MM.1S (cell line): ENCODE measurements at regions not wholly inside any gene's neighbourhood (a gene's known extent, or its start where the extent isn't known, plus 50 kb on each side); places are given as distances from the start of the nearest gene placed in this dataset.

Experiments
- CTCF ChIP-seq: fragments of 300-600 bp; sonication (generic); IDR thresholded peaks from 2 replicates; pipeline ENCODE4 v1.5.1; 2016; ENCODE audit warnings: antibody characterized with exemption, low read length, mixed read lengths
- EZH2 ChIP-seq: fragments of 300-600 bp; sonication (generic); optimal IDR thresholded peaks from 2 replicates; pipeline ENCODE3; 2017; ENCODE audit warnings: low read depth, mild to moderate bottlenecking, antibody characterized with exemption, low read length, mixed read lengths
- EZH2phosphoT487 ChIP-seq: fragments of 300-600 bp; sonication (generic); IDR thresholded peaks from 2 replicates; pipeline ENCODE4 v1.6.1; 2018; ENCODE audit warnings: antibody characterized with exemption, low read length

GRCh38 chr3:43784640-43785011 lies 93.9 kb downstream of the ABHD5 start:
- TF ChIP-seq CTCF = no peak
- no peak for TF ChIP-seq EZH2
- no peak for TF ChIP-seq EZH2phosphoT487
